ENCODE measurements at regions not wholly inside any gene's neighbourhood (a gene's known extent, or its start where the extent isn't known, plus 50 kb on each side); places are given as distances from the start of the nearest gene placed in this dataset.

GRCh38 chr14:97486601-97487120 lies 689.5 kb downstream of the VRK1 start:
- Histone ChIP-seq H3K36me3 (no peaks in the 10 kb centered on the region), H3K27me3 (replicated peaks; ENCODE audit: insufficient read depth) (no peaks in the 10 kb centered on the region), H3K27ac (no peak overlapping the region), H3K9me3 (no peaks in the 10 kb centered on the region), H3K4me1 (replicated peaks) (no peaks in the 10 kb centered on the region), H3K4me3 (no peak overlapping the region)
- DNase-seq (ENCODE audit: low spot score): no peak
- TF ChIP-seq POLR2A (IDR thresholded peaks at IDR 0.05) (no peak), CTCF (IDR thresholded peaks at IDR 0.05) (no peak), POLR2AphosphoS5 (IDR thresholded peaks at IDR 0.05) (no peak)
- WGBS: 81% methylated on average over 13 of the region's 13 CpGs
- intact Hi-C loops (cut with DNase I): no loop called here

GRCh38 chr14:97489750-97490149 lies 692.6 kb downstream of the VRK1 start:
- no peak for TF ChIP-seq CTCF (IDR thresholded peaks at IDR 0.05)
- Histone ChIP-seq H3K4me1 (replicated peaks) (no peaks in the 10 kb centered on the region), H3K36me3 (no peaks in the 10 kb centered on the region), H3K27ac (no peak overlapping the region), H3K4me3 (no peak overlapping the region), H3K27me3 (replicated peaks; ENCODE audit: insufficient read depth) (no peaks in the 10 kb centered on the region), H3K9me3 (no peaks in the 10 kb centered on the region)
- no peak for DNase-seq (ENCODE audit: low spot score)
- intact Hi-C loops (cut with DNase I): no loop called here
- 70% methylated on average over 10 of the region's 10 CpGs for WGBS

- H3K27ac ChIP-seq: no peak overlapping the region
- DNase-seq (ENCODE audit: low spot score): no peak
- 87% methylated on average over 10 of the region's 10 CpGs for WGBS
- H3K4me1 ChIP-seq (replicated peaks): no peaks in the 10 kb centered on the region
- no peaks in the 10 kb centered on the region for H3K27me3 ChIP-seq (replicated peaks; ENCODE audit: insufficient read depth)
- no peak for TF ChIP-seq CTCF (IDR thresholded peaks at IDR 0.05)
- no peak overlapping the region for H3K4me3 ChIP-seq
- no peaks in the 10 kb centered on the region for H3K9me3 ChIP-seq
- intact Hi-C loops (cut with DNase I): no loop called here
- H3K36me3 ChIP-seq: no peaks in the 10 kb centered on the region
Measured at GRCh38 chr14:97490521-97491070, 693.4 kb downstream of the VRK1 start.

GRCh38 chr14:97491697-97492096 lies 694.5 kb downstream of the VRK1 start:
- Histone ChIP-seq H3K27ac (no peak overlapping the region), H3K9me3 (no peaks in the 10 kb centered on the region), H3K4me1 (replicated peaks) (no peaks in the 10 kb centered on the region), H3K4me3 (no peak overlapping the region), H3K36me3 (no peaks in the 10 kb centered on the region), H3K27me3 (replicated peaks; ENCODE audit: insufficient read depth) (no peaks in the 10 kb centered on the region)
- TF ChIP-seq POLR2AphosphoS5 (IDR thresholded peaks at IDR 0.05) (no peak), POLR2A (IDR thresholded peaks at IDR 0.05) (no peak), CTCF (IDR thresholded peaks at IDR 0.05) (no peak)
- intact Hi-C loops (cut with DNase I): no loop called here
- no peak for DNase-seq (ENCODE audit: low spot score)
- 31% methylated on average over 5 of the region's 5 CpGs for WGBS

- DNase-seq (ENCODE audit: low spot score): no peak
- H3K36me3 ChIP-seq: no peaks in the 10 kb centered on the region
- no peaks in the 10 kb centered on the region for H3K27me3 ChIP-seq (replicated peaks; ENCODE audit: insufficient read depth)
- 56% methylated on average over 6 of the region's 6 CpGs for WGBS
- H3K4me3 ChIP-seq: no peak overlapping the region
- intact Hi-C loops (cut with DNase I): no loop called here
- no peaks in the 10 kb centered on the region for H3K4me1 ChIP-seq (replicated peaks)
- TF ChIP-seq CTCF (IDR thresholded peaks at IDR 0.05) (no peak), POLR2A (IDR thresholded peaks at IDR 0.05) (no peak), POLR2AphosphoS5 (IDR thresholded peaks at IDR 0.05) (no peak)
- no peaks in the 10 kb centered on the region for H3K9me3 ChIP-seq
- no peak overlapping the region for H3K27ac ChIP-seq
Measured at GRCh38 chr14:97499790-97500481, 702.8 kb downstream of the VRK1 start.

All from prostate gland (tissue), 2 donors.